HG03039 (cell line): ENCODE measurements at regions not wholly inside any gene's neighbourhood (a gene's known extent, or its start where the extent isn't known, plus 50 kb on each side); places are given as distances from the start of the nearest gene placed in this dataset.
"Not testable (repeated sequence)": the region's sequence is repeated elsewhere in the genome, so short reads cannot be mapped to it uniquely, and the experiment has no call there.

Experiments used
- ATAC-seq: cut with Tn5 transposase; IDR thresholded peaks from one replicate; pipeline ENCODE4 v1.9.1; 2021; ENCODE audit warnings: mild to moderate bottlenecking, moderate library complexity; ENCODE audit not compliant: unreplicated experiment

DNA sequence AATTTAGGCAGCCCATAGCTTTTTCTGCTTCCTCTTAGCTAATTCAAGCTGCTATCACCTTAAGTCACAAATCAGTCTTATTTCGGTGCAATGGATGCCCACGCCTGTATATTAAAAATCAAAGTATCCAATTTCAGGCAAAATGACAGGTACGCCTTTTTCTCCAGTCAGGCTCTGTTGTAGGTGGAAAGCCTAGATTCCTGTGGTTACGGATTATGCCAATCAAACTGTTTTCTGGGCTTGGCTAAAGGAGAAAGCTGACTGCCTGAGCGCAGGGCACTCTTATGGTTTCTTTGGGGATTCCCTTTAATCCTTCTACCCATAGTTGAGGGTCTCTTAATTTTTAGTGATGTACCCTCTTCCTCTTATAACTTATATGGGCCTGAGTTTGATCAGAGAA lies 550.5 kb downstream of the PDHA2 start:
- ATAC-seq = no peak

- ATAC-seq = no peak
Measured at GRCh38 chr4:96395747-96396146, 555.9 kb downstream of the PDHA2 start.

GRCh38 chr4:96406742-96407141 lies 566.8 kb downstream of the PDHA2 start:
- ATAC-seq = no peak

- ATAC-seq = no peak
Measured at GRCh38 chr4:96407225-96407624, 567.3 kb downstream of the PDHA2 start.

GRCh38 chr4:96407738-96408463 lies 568.0 kb downstream of the PDHA2 start:
- ATAC-seq = no peak

DNA sequence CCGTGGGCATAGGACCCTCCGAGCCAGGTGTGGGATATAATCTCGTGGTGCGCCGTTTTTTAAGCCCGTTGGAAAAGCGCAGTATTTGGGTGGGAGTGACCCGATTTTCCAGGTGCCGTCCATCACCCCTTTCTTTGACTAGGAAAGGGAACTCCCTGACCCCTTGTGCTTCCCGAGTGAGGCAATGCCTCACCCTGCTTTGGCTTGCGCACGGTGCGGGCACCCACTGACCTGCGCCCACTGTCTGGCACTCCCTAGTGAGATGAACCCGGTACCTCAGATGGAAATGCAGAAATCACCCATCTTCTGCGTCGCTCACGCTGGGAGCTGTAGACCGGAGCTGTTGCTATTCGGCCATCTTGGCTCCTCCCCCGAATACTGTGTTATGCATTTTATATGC lies 575.0 kb downstream of the PDHA2 start:
- ATAC-seq = not testable (repeated sequence)

GRCh38 chr4:96429657-96430056 lies 589.8 kb downstream of the PDHA2 start:
- no peak for ATAC-seq

GRCh38 chr4:96431094-96431493 lies 591.2 kb downstream of the PDHA2 start:
- no peak for ATAC-seq

- ATAC-seq = no peak
Measured at GRCh38 chr4:96448315-96448872, 608.5 kb downstream of the PDHA2 start.

GRCh38 chr4:96455045-96455720 lies 615.3 kb downstream of the PDHA2 start:
- no peak for ATAC-seq

DNA sequence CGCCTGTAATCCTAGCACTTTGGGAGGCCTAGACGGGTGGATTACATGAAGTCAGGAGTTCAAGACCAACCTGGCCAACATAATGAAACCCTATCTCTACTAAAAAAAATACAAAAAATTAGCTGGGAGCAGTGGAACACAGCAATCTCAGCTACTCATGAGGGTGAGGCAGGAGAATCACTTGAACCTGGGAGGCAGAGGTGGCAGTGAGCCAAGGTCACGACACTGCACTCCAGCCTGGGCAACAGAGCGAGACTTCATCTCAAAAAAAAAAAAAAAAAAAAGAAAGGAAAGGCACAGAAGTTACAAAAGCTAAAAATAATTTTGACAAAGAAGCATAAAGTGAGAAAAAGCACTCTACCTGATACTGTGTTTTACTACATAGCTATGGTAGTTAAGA lies 618.1 kb downstream of the PDHA2 start:
- ATAC-seq = not testable (repeated sequence)

GRCh38 chr4:96459105-96459504 lies 619.2 kb downstream of the PDHA2 start:
- ATAC-seq = no peak

DNA sequence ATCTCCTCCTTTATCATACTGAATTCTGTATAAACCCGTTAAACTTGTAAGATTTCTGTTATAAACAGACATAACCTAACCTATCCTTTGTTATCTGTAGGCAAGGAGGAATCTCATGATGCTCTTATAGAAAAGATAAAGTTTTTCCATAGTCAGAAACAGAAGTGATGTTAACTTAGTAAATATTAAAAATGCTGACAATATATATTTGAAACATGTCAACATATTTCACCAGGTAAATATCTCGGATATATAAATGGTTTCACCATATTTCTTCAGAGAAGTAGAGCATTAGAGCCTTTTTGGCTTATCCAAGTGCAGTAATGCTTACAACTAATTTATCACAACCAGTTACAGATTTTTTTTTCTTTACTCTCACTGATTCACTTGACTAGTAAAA lies 625.9 kb downstream of the PDHA2 start:
- ATAC-seq = no peak

GRCh38 chr4:96471956-96472867 lies 632.3 kb downstream of the PDHA2 start:
- no peak for ATAC-seq

DNA sequence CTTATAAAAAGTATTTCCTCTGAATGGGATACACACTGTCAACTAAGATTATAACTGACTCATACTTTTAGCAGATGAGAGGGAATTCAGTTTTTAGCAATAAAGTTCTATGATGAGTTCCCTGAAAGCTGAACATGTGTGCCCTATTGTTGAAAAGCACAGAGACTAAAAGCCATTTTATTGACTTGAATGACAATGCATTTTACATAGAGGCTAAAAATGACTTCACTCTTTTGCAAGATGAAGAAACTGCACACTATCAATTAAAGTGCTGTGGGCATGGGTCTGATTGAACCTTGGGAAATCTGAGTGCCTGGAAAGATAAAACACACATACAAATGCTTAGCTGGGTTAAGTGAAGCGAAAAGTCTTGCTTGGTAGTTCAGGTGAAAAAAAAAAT lies 633.4 kb downstream of the PDHA2 start:
- no peak for ATAC-seq

DNA sequence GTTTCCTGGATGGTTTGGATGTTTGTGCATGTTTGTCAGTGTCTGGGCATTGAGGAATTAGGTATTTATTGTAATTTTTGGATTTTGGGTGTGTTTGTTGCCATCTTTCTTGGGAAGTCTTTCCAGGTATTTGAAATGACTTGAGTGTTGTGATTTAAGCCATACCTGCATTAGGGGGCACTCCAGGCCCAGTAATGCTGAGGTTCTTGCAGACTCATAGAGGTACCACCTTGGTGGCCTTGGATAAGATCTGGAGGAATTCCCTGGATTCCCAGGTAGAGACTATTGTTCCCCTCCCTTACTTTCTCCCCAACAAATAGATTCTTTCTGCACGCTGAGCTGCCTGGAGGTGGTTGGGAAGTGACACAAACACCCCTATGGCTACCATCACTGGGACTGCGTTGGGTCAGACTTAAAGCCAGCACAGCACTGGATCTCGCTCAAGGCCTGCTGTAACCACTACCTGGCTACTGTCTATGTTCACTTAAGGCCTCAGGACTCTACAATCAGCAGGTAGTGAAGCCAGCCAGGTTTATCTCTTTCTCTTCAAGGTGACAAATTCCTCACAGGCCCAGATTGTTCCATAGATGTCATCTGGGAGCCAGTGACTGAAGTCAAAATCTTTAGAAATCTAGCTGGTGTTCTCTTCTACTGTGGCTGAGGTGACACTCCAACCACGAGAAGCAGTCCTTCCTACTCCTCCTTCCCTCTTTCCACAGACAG lies 643.6 kb downstream of the PDHA2 start:
- no peak for ATAC-seq

DNA sequence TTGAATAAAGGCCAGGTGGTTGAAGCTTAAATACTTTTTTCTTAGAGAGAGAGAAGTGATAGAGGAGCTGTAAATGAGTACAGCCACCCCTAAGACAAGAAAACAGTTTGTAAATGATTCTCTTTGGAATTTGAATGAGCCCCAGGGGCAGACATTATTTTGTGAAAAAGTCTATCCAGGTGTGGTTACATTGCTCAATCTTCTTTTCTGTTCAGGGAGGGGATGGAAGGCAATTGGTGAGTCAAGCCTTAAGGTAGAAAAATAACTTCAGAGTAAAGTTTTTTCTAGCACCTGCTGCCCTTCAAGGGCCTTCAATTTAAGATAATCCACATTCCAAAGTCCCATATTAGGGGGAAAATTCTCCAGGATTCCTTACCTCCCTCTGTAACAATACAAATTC lies 646.7 kb downstream of the PDHA2 start:
- ATAC-seq = no peak

GRCh38 chr4:96497621-96498020 lies 657.7 kb downstream of the PDHA2 start:
- no peak for ATAC-seq

DNA sequence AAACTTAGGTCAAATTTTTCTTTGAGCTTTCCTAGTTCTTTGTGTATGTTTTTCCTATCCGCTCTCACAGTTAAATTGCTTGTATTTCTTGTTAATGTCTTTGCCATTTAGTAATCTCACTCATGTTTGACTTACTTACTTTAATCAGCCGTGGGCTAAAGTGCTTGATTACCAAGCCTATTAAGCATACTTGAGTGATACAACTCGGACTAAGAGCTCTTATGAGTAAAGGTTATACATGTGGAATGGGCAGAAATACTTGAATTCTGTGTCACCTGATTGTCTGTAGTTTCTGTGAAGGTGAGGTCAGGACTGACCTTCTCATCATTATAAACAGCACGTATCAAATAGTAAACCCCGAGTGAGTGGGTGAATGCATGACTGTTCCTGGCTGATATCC lies 664.5 kb downstream of the PDHA2 start:
- ATAC-seq = no peak

- ATAC-seq = no peak
Measured at GRCh38 chr4:96509039-96509741, 669.3 kb downstream of the PDHA2 start.
